GM23338 (cell line): ENCODE measurements at regions not wholly inside any gene's neighbourhood (a gene's known extent, or its start where the extent isn't known, plus 50 kb on each side); places are given as distances from the start of the nearest gene placed in this dataset.

Source experiments
- ATAC-seq: fragments of 200-7000 bp; cut with Tn5 transposase; 3 replicates; pipeline ENCODE4 v1.9.1; 2020
- DNase-seq: peaks from one replicate; pipeline ENCODE4 v3.0.0-alpha.2; 2015; ENCODE audit warnings: low spot score
- H2AFZ ChIP-seq: fragments of 200-600 bp; sonication (generic); 2 replicates; pipeline ENCODE4 v1.8.0; 2016; ENCODE audit warnings: antibody characterized with exemption, mild to moderate bottlenecking, moderate library complexity
- H3F3A ChIP-seq: fragments of 200-600 bp; sonication (generic); replicated peaks from 2 replicates; pipeline ENCODE4 v1.8.0; 2017; ENCODE audit warnings: antibody characterized with exemption, mixed run types, low read depth
- H3K27ac ChIP-seq: fragments of 200-600 bp; sonication (generic); 2 replicates; pipeline ENCODE4 v1.6.1; 2016; ENCODE audit warnings: low read depth
- H3K27me3 ChIP-seq: fragments of 200-600 bp; sonication (generic); 2 replicates; pipeline ENCODE4 v1.8.0; 2016; ENCODE audit warnings: mild to moderate bottlenecking, mixed run types, moderate library complexity; ENCODE audit not compliant: insufficient read depth
- H3K36me3 ChIP-seq: fragments of 200-600 bp; sonication (generic); 2 replicates; pipeline ENCODE4 v1.8.0; 2016; ENCODE audit warnings: mild to moderate bottlenecking; ENCODE audit not compliant: insufficient read depth
- H3K4me1 ChIP-seq: fragments of 200-600 bp; sonication (generic); 2 replicates; pipeline ENCODE4 v1.8.0; 2016; ENCODE audit warnings: mild to moderate bottlenecking, moderate library complexity; ENCODE audit not compliant: insufficient read depth
- H3K4me2 ChIP-seq: fragments of 200-600 bp; sonication (generic); 2 replicates; pipeline ENCODE4 v1.7.1; 2017; ENCODE audit warnings: mixed run types
- H3K4me3 ChIP-seq: fragments of 200-600 bp; sonication (generic); 2 replicates; pipeline ENCODE4 v1.6.1; 2016; ENCODE audit warnings: mixed run types
- H3K79me2 ChIP-seq: fragments of 200-600 bp; sonication (generic); replicated peaks from 2 replicates; pipeline ENCODE4 v1.8.0; 2017; ENCODE audit warnings: mild to moderate bottlenecking; ENCODE audit not compliant: insufficient read depth
- H3K9me2 ChIP-seq: fragments of 200-600 bp; sonication (generic); 2 replicates; pipeline ENCODE4 v1.8.0; 2017; ENCODE audit not compliant: insufficient read depth
- H4K20me1 ChIP-seq: fragments of 200-600 bp; sonication (generic); replicated peaks from 2 replicates; pipeline ENCODE4 v1.8.0; 2017; ENCODE audit warnings: mild to moderate bottlenecking; ENCODE audit not compliant: insufficient read depth
- H3K27ac Mint-ChIP-seq: 2 replicates; pipeline ENCODE4 v1.8.0; 2020; ENCODE audit warnings: inconsistent platforms, mild to moderate bottlenecking, moderate library complexity, mixed read lengths
- H3K27me3 Mint-ChIP-seq: 3 replicates; pipeline ENCODE4 v1.8.0; 2022; ENCODE audit warnings: low read depth, mild to moderate bottlenecking, moderate library complexity, mixed read lengths, inconsistent platforms; ENCODE audit not compliant: insufficient read depth, poor library complexity
- H3K36me3 Mint-ChIP-seq: 3 replicates; pipeline ENCODE4 v1.8.0; 2021; ENCODE audit warnings: low read depth, mild to moderate bottlenecking, inconsistent platforms, moderate library complexity, mixed read lengths
- H3K4me1 Mint-ChIP-seq: 3 replicates; pipeline ENCODE4 v1.8.0; 2020; ENCODE audit warnings: mild to moderate bottlenecking, inconsistent platforms, mixed read lengths
- H3K4me3 Mint-ChIP-seq: 3 replicates; pipeline ENCODE4 v1.8.0; 2021; ENCODE audit warnings: moderate library complexity, mild to moderate bottlenecking, inconsistent platforms, mixed read lengths
- H3K9me3 Mint-ChIP-seq: 3 replicates; pipeline ENCODE4 v1.8.0; 2020; ENCODE audit warnings: moderate library complexity, mild to moderate bottlenecking, inconsistent platforms, mixed read lengths
- EZH2phosphoT487 ChIP-seq: fragments of 200-600 bp; sonication (generic); IDR thresholded peaks from one replicate; pipeline ENCODE4 v1.8.1; 2018; ENCODE audit warnings: antibody characterized with exemption; ENCODE audit not compliant: unreplicated experiment
- STAT1 ChIP-seq: IDR thresholded peaks from one replicate; pipeline ENCODE4 v1.6.1; 2016; ENCODE audit warnings: antibody characterized with exemption; ENCODE audit not compliant: unreplicated experiment
- ZNF114 ChIP-seq: fragments of 250-450 bp; sonication (Bioruptor Pico); IDR thresholded peaks from 2 replicates; pipeline ENCODE4 v1.5.0; 2020; ENCODE audit warnings: mild to moderate bottlenecking, moderate library complexity
- ZNF462 ChIP-seq: fragments of 250-450 bp; sonication (Bioruptor Pico); IDR thresholded peaks from 2 replicates; pipeline ENCODE4 v1.5.0; 2020; ENCODE audit warnings: mild to moderate bottlenecking, moderate library complexity

GRCh38 chr5:20680718-20681302, 692.8 kb upstream of the CDH18 start:
- peak overlapping the region; percentile 48; the same call in 1 of the 2 replicates for H2AFZ ChIP-seq
- TF ChIP-seq EZH2phosphoT487 (no peak), ZNF462 (CRISPR knock-in tag) (no peak)
- ATAC-seq, result peak; percentile 85
- no peak overlapping the region for H3K27ac ChIP-seq
- Mint-ChIP-seq H3K4me1 (peaks cover 13% of the 10 kb centered on the region), H3K27me3 (no peaks in the 10 kb centered on the region), H3K27ac (peak overlapping the region; percentile 1; the same call in 1 of the 2 replicates), H3K36me3 (no peaks in the 10 kb centered on the region), H3K9me3 (no peaks in the 10 kb centered on the region), H3K4me3 (no peak overlapping the region)
- H3K4me3 ChIP-seq, result no peak overlapping the region
- no peak overlapping the region for H3K4me2 ChIP-seq
- no peaks in the 10 kb centered on the region for H4K20me1 ChIP-seq
- peaks cover 15% of the 10 kb centered on the region for H3K4me1 ChIP-seq
- no peaks in the 10 kb centered on the region for H3K27me3 ChIP-seq
- no peaks in the 10 kb centered on the region for H3F3A ChIP-seq
- no peaks in the 10 kb centered on the region for H3K36me3 ChIP-seq
- no peaks in the 10 kb centered on the region for H3K9me2 ChIP-seq
- H3K79me2 ChIP-seq, result no peaks in the 10 kb centered on the region
- peak; percentile 35 for DNase-seq

GRCh38 chr5:20678814-20679298, 690.9 kb upstream of the CDH18 start:
- H3K9me3 Mint-ChIP-seq, result no peaks in the 10 kb centered on the region
- Histone ChIP-seq H4K20me1 (no peaks in the 10 kb centered on the region), H3K4me1 (peaks cover 15% of the 10 kb centered on the region), H3K9me2 (no peaks in the 10 kb centered on the region), H2AFZ (0 out of 2 replicates have a peak overlapping the region, but pooled peaks have one; percentile 35), H3K4me2 (no peak overlapping the region), H3F3A (no peaks in the 10 kb centered on the region), H3K27me3 (no peaks in the 10 kb centered on the region), H3K79me2 (no peaks in the 10 kb centered on the region), H3K36me3 (no peaks in the 10 kb centered on the region), H3K27ac (no peak overlapping the region), H3K4me3 (no peak overlapping the region)
- H3K36me3 Mint-ChIP-seq, result no peaks in the 10 kb centered on the region
- no peak overlapping the region; the same call in 1 of the 2 replicates for H3K27ac Mint-ChIP-seq
- H3K27me3 Mint-ChIP-seq, result no peaks in the 10 kb centered on the region
- no peak for ATAC-seq
- no peak overlapping the region for H3K4me3 Mint-ChIP-seq
- no peak for DNase-seq
- H3K4me1 Mint-ChIP-seq, result peaks cover 13% of the 10 kb centered on the region
- no peak for TF ChIP-seq EZH2phosphoT487
- TF ChIP-seq ZNF114 (CRISPR knock-in tag), result no peak
- no peak for TF ChIP-seq ZNF462 (CRISPR knock-in tag)
- TF ChIP-seq STAT1, result no peak
